Right cardiac atrium (tissue), 5 donors: ENCODE measurements at regions not wholly inside any gene's neighbourhood (a gene's known extent, or its start where the extent isn't known, plus 50 kb on each side); places are given as distances from the start of the nearest gene placed in this dataset.

ENCODE experiments used
- ATAC-seq, 2 donors: fragments of 200-7000 bp; cut with Tn5 transposase; one replicate each; pipeline versions ENCODE4 v1.8.0 to v1.9.1; 2020; ENCODE audit warnings: moderate library complexity in 2 of 2, mild to moderate bottlenecking in 1 of 2
- DNase-seq, 3 donors: peaks; one replicate each; pipeline ENCODE4 v3.0.0-alpha.2; 2020
- H3K27ac ChIP-seq: one replicate; pipeline ENCODE4 v1.5.1; 2013; ENCODE audit warnings: mild to moderate bottlenecking, low read length, control low read depth, moderate library complexity
- H3K27me3 ChIP-seq: one replicate; pipeline ENCODE4 v1.6.1; 2013; ENCODE audit not compliant: control insufficient read depth, insufficient read depth
- H3K4me1 ChIP-seq: one replicate; pipeline ENCODE4 v1.6.1; 2013; ENCODE audit warnings: low read length; ENCODE audit not compliant: control insufficient read depth, insufficient read depth
- H3K4me3 ChIP-seq: one replicate; pipeline ENCODE4 v1.5.1; 2013; ENCODE audit warnings: low read length, control low read depth
- H3K9me3 ChIP-seq: one replicate; pipeline ENCODE4 v1.6.1; 2013; ENCODE audit warnings: low read length; ENCODE audit not compliant: control insufficient read depth
- WGBS: extraction: QIAGEN DNeasy Blood & Tissue Kit; methylation state at CpG from one replicate; pipeline ENCODE4 v1.1.7; 2013; 5-methylcytosine and 5-hydroxymethylcytosine counted together
- intact Hi-C, 4 donors: fragments of 100-400 bp; cut with DNase I; formaldehyde crosslinking; loops; one replicate each; pipeline versions ENCODE4 v1.11.0 to v1.14.0; 2022 to 2023
- donor health status: healthy with polysubstance abuse.
- donor health status: DM: no; HTN: yes; CAD: no.
- donor health status: DM: no; HTN: no; CAD: no.
- donor health status: DM: no; HTN: yes; CAD: no; lungs with severe emphysema.
- donor health status: DM: yes; HTN: yes; CAD: no.

- intact Hi-C loops, result no loop called here
- no peaks in the 10 kb centered on the region for H3K27me3 ChIP-seq
- H3K27ac ChIP-seq, result no peak overlapping the region
- ATAC-seq (no peak), DNase-seq (no peak)
- no peak overlapping the region for H3K4me3 ChIP-seq
- no peaks in the 10 kb centered on the region for H3K4me1 ChIP-seq
- no peaks in the 10 kb centered on the region for H3K9me3 ChIP-seq
- 91% methylated on average over 2 of the region's 2 CpGs for WGBS
These were observed 73.1 kb downstream of the RDH14 start for GRCh38 chr2:18487106-18487913.

- ATAC-seq, result no peak
- intact Hi-C loops, result no loop called here
- DNase-seq, result no peak
- no peak overlapping the region for H3K4me3 ChIP-seq
- peaks cover 4% of the 10 kb centered on the region for H3K4me1 ChIP-seq
- no peak overlapping the region for H3K27ac ChIP-seq
- no peaks in the 10 kb centered on the region for H3K27me3 ChIP-seq
- H3K9me3 ChIP-seq, result no peaks in the 10 kb centered on the region
These were observed 75.8 kb downstream of the RDH14 start for GRCh38 chr2:18484625-18485024.

GRCh38 chr2:18483896-18484295 is 76.6 kb downstream of the RDH14 start:
- H3K27me3 ChIP-seq, result no peaks in the 10 kb centered on the region
- H3K4me3 ChIP-seq, result no peak overlapping the region
- no peak overlapping the region for H3K27ac ChIP-seq
- WGBS, result 65% methylated on average over 3 of the region's 3 CpGs
- H3K9me3 ChIP-seq, result no peaks in the 10 kb centered on the region
- ATAC-seq (peak in 1 of 2 donors; percentile 54), DNase-seq (no peak)
- intact Hi-C loops, result no loop called here
- peaks cover 4% of the 10 kb centered on the region for H3K4me1 ChIP-seq

GRCh38 chr2:18482666-18483065 is 77.8 kb downstream of the RDH14 start:
- H3K4me3 ChIP-seq, result no peak overlapping the region
- H3K27me3 ChIP-seq, result no peaks in the 10 kb centered on the region
- no peak for ATAC-seq
- DNase-seq, result no peak
- H3K4me1 ChIP-seq, result peaks cover 4% of the 10 kb centered on the region
- H3K9me3 ChIP-seq, result no peaks in the 10 kb centered on the region
- no peak overlapping the region for H3K27ac ChIP-seq
- intact Hi-C loops, result no loop called here

- intact Hi-C loops, result no loop called here
- ATAC-seq, result peak; percentile 70 to 89
- 39% methylated on average over 3 of the region's 3 CpGs for WGBS
- no peaks in the 10 kb centered on the region for H3K27me3 ChIP-seq
- H3K4me3 ChIP-seq, result no peak overlapping the region
- DNase-seq, result peak; percentile 52 to 73 (median 68)
- no peak overlapping the region for H3K27ac ChIP-seq
- H3K9me3 ChIP-seq, result no peaks in the 10 kb centered on the region
- peaks cover 4% of the 10 kb centered on the region for H3K4me1 ChIP-seq
These were observed 80.5 kb downstream of the RDH14 start for GRCh38 chr2:18479947-18480369.

- no peak for ATAC-seq
- Histone ChIP-seq H3K27ac (no peak overlapping the region), H3K4me1 (peaks cover 6% of the 10 kb centered on the region), H3K9me3 (no peaks in the 10 kb centered on the region), H3K4me3 (no peak overlapping the region), H3K27me3 (no peaks in the 10 kb centered on the region)
- intact Hi-C loops, result no loop called here
- no peak for DNase-seq
- WGBS, result 91% methylated on average over 1 of the region's 1 CpG
These were observed 83.2 kb downstream of the RDH14 start for GRCh38 chr2:18477293-18477692.

GRCh38 chr2:18476484-18476883 is 84.0 kb downstream of the RDH14 start:
- Histone ChIP-seq H3K9me3 (no peaks in the 10 kb centered on the region), H3K4me1 (peaks cover 6% of the 10 kb centered on the region), H3K27me3 (no peaks in the 10 kb centered on the region), H3K27ac (no peak overlapping the region), H3K4me3 (no peak overlapping the region)
- ATAC-seq, result no peak
- intact Hi-C loops, result no loop called here
- WGBS, result 89% methylated on average over 3 of the region's 3 CpGs
- DNase-seq, result no peak

GRCh38 chr2:18475884-18476283 is 84.6 kb downstream of the RDH14 start:
- no peaks in the 10 kb centered on the region for H3K27me3 ChIP-seq
- intact Hi-C loops, result no loop called here
- H3K4me1 ChIP-seq, result peaks cover 6% of the 10 kb centered on the region
- no peak overlapping the region for H3K27ac ChIP-seq
- ATAC-seq (no peak), DNase-seq (no peak)
- no peaks in the 10 kb centered on the region for H3K9me3 ChIP-seq
- 91% methylated on average over 2 of the region's 2 CpGs for WGBS
- H3K4me3 ChIP-seq, result no peak overlapping the region

GRCh38 chr2:18474700-18475099 is 85.8 kb downstream of the RDH14 start:
- Histone ChIP-seq H3K9me3 (no peaks in the 10 kb centered on the region), H3K4me1 (peaks cover 2% of the 10 kb centered on the region), H3K27me3 (no peaks in the 10 kb centered on the region), H3K4me3 (no peak overlapping the region), H3K27ac (no peak overlapping the region)
- DNase-seq (no peak), ATAC-seq (no peak)
- 67% methylated on average over 1 of the region's 1 CpG for WGBS
- intact Hi-C loops, result no loop called here

- H3K27me3 ChIP-seq, result no peaks in the 10 kb centered on the region
- no peak for DNase-seq
- WGBS, result 36% methylated on average over 9 of the region's 9 CpGs
- H3K4me3 ChIP-seq, result no peak overlapping the region
- intact Hi-C loops, result no loop called here
- H3K9me3 ChIP-seq, result no peaks in the 10 kb centered on the region
- peak; percentile 42 to 75 for ATAC-seq
- no peak overlapping the region for H3K27ac ChIP-seq
- H3K4me1 ChIP-seq, result peaks cover 2% of the 10 kb centered on the region
These were observed 86.9 kb downstream of the RDH14 start for GRCh38 chr2:18473241-18474181.

- no peak overlapping the region for H3K4me3 ChIP-seq
- H3K27me3 ChIP-seq, result no peaks in the 10 kb centered on the region
- WGBS, result 42% methylated on average over 5 of the region's 5 CpGs
- no peaks in the 10 kb centered on the region for H3K9me3 ChIP-seq
- peaks cover 2% of the 10 kb centered on the region for H3K4me1 ChIP-seq
- intact Hi-C loops, result no loop called here
- peak; percentile 57 to 82 (median 65) for DNase-seq
- ATAC-seq, result peak; percentile 75 to 86
- no peak overlapping the region for H3K27ac ChIP-seq
These were observed 92.6 kb downstream of the RDH14 start for GRCh38 chr2:18467749-18468360.
